Mucosa of descending colon (tissue), 3 donors: ENCODE measurements at regions not wholly inside any gene's neighbourhood (a gene's known extent, or its start where the extent isn't known, plus 50 kb on each side); places are given as distances from the start of the nearest gene placed in this dataset.

ENCODE experiments used
- ATAC-seq: fragments of 200-7000 bp; cut with Tn5 transposase; one replicate; pipeline ENCODE4 v1.9.1; 2020; ENCODE audit warnings: mild to moderate bottlenecking, moderate library complexity
- DNase-seq, 3 donors: peaks; one replicate each; pipeline ENCODE4 v3.0.0-alpha.2; 2020
- H3K36me3 ChIP-seq: fragments of 200-600 bp; one replicate; pipeline ENCODE4 v1.8.0; 2021; ENCODE audit warnings: low read depth, mild to moderate bottlenecking
- H3K4me1 ChIP-seq: fragments of 200-600 bp; one replicate; pipeline ENCODE4 v1.8.0; 2021; ENCODE audit warnings: low read depth, mild to moderate bottlenecking
- H3K4me3 ChIP-seq: fragments of 200-600 bp; one replicate; pipeline ENCODE4 v1.8.0; 2021; ENCODE audit warnings: mild to moderate bottlenecking
- H3K9me3 ChIP-seq: fragments of 200-600 bp; one replicate; pipeline ENCODE4 v1.8.0; 2021; ENCODE audit warnings: mild to moderate bottlenecking
- intact Hi-C, 2 donors: fragments of 100-400 bp; cut with DNase I in 1 of 2; cut with micrococcal nuclease in 1 of 2; formaldehyde crosslinking; loops; one replicate each; pipeline versions ENCODE4 v1.11.0 to v1.11.1; 2022; cut with DNase I, micrococcal nuclease
- TF ChIP-seq, protein P1 (sequence below): fragments of 200-600 bp; IDR thresholded peaks from one replicate; pipeline ENCODE4 v1.8.0; 2022; ENCODE audit warnings: antibody characterized with exemption, mild to moderate bottlenecking
- donor health status: DM: no; HTN: no; CAD: no; lungs with moderate emphysema.
- donor health status: DM: no; HTN: no; CAD: no.
- donor health status: DM: no; HTN: yes; CAD: no.

DNA sequence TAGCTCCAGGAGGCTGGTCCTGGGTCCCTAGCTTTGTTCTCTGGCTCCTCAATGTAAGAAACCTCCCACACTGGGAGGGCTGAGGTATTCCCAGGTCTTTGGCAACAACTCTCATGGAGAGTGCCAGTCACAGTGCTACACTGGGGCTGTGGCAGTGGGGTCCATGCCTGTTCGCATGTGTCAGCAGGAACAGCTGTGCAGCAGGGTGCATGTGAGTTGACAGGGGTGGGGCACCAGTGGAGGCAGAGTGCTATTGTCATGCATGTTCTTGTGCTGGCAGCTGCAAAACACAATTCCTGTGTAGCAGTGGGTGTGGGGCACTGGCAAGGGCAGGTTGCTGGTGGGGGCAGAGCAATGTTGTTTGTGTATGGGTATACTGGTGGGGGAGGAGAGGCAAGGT lies 246.0 kb downstream of the CXXC4 start:
- intact Hi-C loops, result no loop called here
- peaks cover 3% of the 10 kb centered on the region for H3K9me3 ChIP-seq
- DNase-seq (peak in 1 of 3 donors; percentile 12), ATAC-seq (no peak)
- H3K36me3 ChIP-seq, result no peaks in the 10 kb centered on the region
- H3K4me3 ChIP-seq, result no peak overlapping the region
- TF ChIP-seq, protein P1, sequence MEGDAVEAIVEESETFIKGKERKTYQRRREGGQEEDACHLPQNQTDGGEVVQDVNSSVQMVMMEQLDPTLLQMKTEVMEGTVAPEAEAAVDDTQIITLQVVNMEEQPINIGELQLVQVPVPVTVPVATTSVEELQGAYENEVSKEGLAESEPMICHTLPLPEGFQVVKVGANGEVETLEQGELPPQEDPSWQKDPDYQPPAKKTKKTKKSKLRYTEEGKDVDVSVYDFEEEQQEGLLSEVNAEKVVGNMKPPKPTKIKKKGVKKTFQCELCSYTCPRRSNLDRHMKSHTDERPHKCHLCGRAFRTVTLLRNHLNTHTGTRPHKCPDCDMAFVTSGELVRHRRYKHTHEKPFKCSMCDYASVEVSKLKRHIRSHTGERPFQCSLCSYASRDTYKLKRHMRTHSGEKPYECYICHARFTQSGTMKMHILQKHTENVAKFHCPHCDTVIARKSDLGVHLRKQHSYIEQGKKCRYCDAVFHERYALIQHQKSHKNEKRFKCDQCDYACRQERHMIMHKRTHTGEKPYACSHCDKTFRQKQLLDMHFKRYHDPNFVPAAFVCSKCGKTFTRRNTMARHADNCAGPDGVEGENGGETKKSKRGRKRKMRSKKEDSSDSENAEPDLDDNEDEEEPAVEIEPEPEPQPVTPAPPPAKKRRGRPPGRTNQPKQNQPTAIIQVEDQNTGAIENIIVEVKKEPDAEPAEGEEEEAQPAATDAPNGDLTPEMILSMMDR, result no peak
- H3K4me1 ChIP-seq, result no peaks in the 10 kb centered on the region

DNA sequence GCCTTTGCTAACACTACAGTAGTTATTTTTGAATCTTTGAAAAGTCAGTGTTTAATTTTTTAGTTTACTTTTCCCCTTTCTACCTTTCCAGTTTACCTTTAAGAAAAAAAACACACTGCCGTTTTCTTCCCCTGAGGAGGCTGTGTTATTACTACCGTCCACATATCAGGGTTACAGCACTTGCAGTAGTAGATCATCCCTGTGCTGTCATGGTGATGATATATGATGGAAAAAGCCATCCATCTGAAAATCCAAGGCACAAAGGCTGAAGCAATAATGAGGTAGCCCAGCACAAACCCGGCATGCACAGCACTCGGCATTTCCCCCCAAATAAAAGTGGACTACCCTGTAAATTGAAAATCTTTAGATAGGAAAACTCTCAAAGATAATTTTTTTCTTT lies 258.7 kb downstream of the CXXC4 start:
- TF ChIP-seq, protein P1, result no peak
- Histone ChIP-seq H3K36me3 (no peaks in the 10 kb centered on the region), H3K4me3 (no peak overlapping the region), H3K4me1 (no peaks in the 10 kb centered on the region), H3K9me3 (no peaks in the 10 kb centered on the region)
- DNase-seq, result no peak
- intact Hi-C loops, result no loop called here
- no peak for ATAC-seq

DNA sequence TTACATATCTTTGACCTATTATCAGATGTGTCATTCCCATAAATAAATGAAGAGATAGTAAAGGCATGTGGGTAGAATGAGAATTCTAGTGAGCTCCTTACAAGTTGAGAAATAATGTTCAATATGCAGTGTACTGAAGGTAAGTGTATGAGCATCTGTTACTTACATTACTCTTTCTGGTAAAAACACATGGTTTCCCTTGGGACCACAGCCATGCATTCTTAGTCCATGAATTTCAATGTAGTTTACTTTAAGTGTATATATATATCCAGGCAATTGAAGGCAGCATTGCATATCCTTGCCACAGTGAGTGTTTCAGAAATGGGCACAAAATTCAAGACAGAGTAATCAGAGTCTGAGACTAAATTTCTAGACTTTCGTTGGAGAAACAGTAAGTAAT lies 277.2 kb downstream of the CXXC4 start:
- ATAC-seq (no peak), DNase-seq (no peak)
- TF ChIP-seq, protein P1, result no peak
- no peaks in the 10 kb centered on the region for H3K36me3 ChIP-seq
- H3K4me1 ChIP-seq, result no peaks in the 10 kb centered on the region
- no peak overlapping the region for H3K4me3 ChIP-seq
- no peaks in the 10 kb centered on the region for H3K9me3 ChIP-seq
- intact Hi-C loops, result no loop called here

DNA sequence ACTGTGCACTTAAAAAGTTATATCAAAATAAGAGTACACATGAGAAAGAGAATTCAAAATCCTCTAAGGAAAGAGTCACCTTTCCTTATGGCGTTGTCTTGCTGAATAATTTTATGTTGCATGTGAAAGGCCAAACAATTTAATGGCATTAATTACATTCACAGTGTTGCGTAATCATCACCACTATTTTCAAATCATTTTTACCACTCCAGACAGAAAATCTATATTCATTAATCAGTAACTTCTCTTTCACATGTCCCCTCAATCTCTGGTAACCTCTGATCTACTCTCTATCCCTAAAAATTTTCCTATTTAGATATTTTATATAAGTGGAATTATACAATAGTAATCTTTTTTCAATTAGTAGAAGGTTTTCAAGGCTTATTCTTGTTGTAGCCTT lies 283.0 kb downstream of the CXXC4 start:
- H3K9me3 ChIP-seq, result no peaks in the 10 kb centered on the region
- H3K36me3 ChIP-seq, result no peaks in the 10 kb centered on the region
- DNase-seq (no peak), ATAC-seq (no peak)
- intact Hi-C loops, result no loop called here
- no peaks in the 10 kb centered on the region for H3K4me1 ChIP-seq
- TF ChIP-seq, protein P1, result no peak
- H3K4me3 ChIP-seq, result no peak overlapping the region

DNA sequence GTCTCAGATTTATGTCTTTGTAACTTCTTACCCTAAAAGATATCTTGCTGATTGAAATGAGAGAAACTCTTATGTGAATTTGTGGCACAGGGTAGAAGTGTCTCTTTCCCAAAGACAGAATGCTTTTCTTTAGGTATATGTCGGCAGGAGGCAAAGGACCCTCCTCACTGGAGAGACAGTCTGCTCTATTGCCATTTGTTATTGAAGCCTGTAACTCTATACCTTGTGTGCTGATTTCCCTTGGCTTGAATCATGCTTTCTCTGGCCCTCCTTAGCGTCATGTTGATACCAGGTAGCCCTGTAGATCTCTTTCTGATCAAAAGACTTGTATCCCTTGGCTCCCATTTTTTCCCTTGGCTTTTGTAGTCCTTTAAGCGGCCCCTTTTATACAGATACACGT lies 284.3 kb downstream of the CXXC4 start:
- H3K4me1 ChIP-seq, result no peaks in the 10 kb centered on the region
- DNase-seq (no peak), ATAC-seq (no peak)
- TF ChIP-seq, protein P1, result no peak
- H3K4me3 ChIP-seq, result no peak overlapping the region
- intact Hi-C loops, result no loop called here
- no peaks in the 10 kb centered on the region for H3K9me3 ChIP-seq
- no peaks in the 10 kb centered on the region for H3K36me3 ChIP-seq

DNA sequence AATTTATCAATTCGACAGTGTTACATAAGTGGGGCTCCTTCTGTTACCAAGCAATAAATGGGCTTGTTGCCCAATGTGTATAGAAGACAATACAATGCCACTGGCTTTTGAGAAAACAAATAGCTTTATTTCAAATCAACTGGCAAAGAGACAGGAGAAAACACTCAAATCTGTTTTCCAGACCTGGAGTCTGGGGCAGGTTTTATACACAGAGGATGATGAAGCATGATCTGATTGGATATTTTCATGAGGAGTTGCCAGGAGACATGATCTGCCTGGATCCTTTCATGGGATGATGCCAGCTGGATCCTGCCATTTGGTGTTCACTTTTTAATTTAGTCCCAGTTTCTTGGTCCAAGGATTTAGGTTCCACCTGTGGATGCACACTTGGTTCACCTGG lies 287.9 kb downstream of the CXXC4 start:
- intact Hi-C loops, result no loop called here
- Histone ChIP-seq H3K9me3 (no peaks in the 10 kb centered on the region), H3K4me3 (no peak overlapping the region), H3K36me3 (no peaks in the 10 kb centered on the region), H3K4me1 (no peaks in the 10 kb centered on the region)
- TF ChIP-seq, protein P1, result no peak
- DNase-seq (no peak), ATAC-seq (no peak)
